MCF 10A (cell line): ENCODE measurements at regions not wholly inside any gene's neighbourhood (a gene's known extent, or its start where the extent isn't known, plus 50 kb on each side); places are given as distances from the start of the nearest gene placed in this dataset.

ENCODE experiments used
- BruUV-seq: library from RNA; stranded (reverse); fragments of 400-500 nt; replicated peaks from 2 replicates; lab custom pipeline; 2021; lab: Mats Ljungman, UMichigan
- CTCF ChIA-PET: fragments of 300-600 bp; sonication (Branson Sonifier 250); formaldehyde crosslinking; extraction: SDS; loops from one replicate; lab custom pipeline; 2021; ENCODE audit warnings: antibody characterized with exemption, inconsistent platforms; lab: Yijun Ruan, JAX
- POLR2A ChIA-PET: fragments of 300-600, 350-650 bp; sonication (Branson Sonifier 250); formaldehyde crosslinking; extraction: SDS; loops from one replicate; lab custom pipeline; 2020; ENCODE audit warnings: antibody characterized with exemption, inconsistent platforms; lab: Yijun Ruan, JAX
- DNase-seq: peaks from one replicate; pipeline ENCODE4 v3.0.0-alpha.2; 2018; ENCODE audit not compliant: unreplicated experiment
- H3K27ac Mint-ChIP-seq: one replicate; pipeline ENCODE4 v1.8.0; 2022; ENCODE audit warnings: mild to moderate bottlenecking, low read depth, mixed read lengths; ENCODE audit not compliant: unreplicated experiment
- H3K27me3 Mint-ChIP-seq: one replicate; pipeline ENCODE4 v1.8.0; 2022; ENCODE audit warnings: mixed read lengths; ENCODE audit not compliant: insufficient read depth, unreplicated experiment
- H3K36me3 Mint-ChIP-seq: one replicate; pipeline ENCODE4 v1.8.0; 2022; ENCODE audit warnings: mild to moderate bottlenecking, moderate library complexity, mixed read lengths; ENCODE audit not compliant: insufficient read depth, unreplicated experiment
- H3K4me1 Mint-ChIP-seq: one replicate; pipeline ENCODE4 v1.8.0; 2022; ENCODE audit warnings: mixed read lengths; ENCODE audit not compliant: insufficient read depth, unreplicated experiment
- H3K4me3 Mint-ChIP-seq: one replicate; pipeline ENCODE4 v1.8.0; 2022; ENCODE audit warnings: mild to moderate bottlenecking, moderate library complexity, mixed read lengths; ENCODE audit not compliant: unreplicated experiment
- H3K9me3 Mint-ChIP-seq: one replicate; pipeline ENCODE4 v1.8.0; 2022; ENCODE audit warnings: mixed read lengths; ENCODE audit not compliant: unreplicated experiment
- CTCF ChIP-seq: fragments of 200-600 bp; IDR thresholded peaks from one replicate; pipeline ENCODE4 v1.8.0; 2022; ENCODE audit warnings: antibody characterized with exemption, mild to moderate bottlenecking; ENCODE audit not compliant: unreplicated experiment
- intact Hi-C: fragments of 100-400 bp; cut with micrococcal nuclease; formaldehyde crosslinking; loops from 2 replicates; pipeline ENCODE4 v1.14.1; 2022

DNA sequence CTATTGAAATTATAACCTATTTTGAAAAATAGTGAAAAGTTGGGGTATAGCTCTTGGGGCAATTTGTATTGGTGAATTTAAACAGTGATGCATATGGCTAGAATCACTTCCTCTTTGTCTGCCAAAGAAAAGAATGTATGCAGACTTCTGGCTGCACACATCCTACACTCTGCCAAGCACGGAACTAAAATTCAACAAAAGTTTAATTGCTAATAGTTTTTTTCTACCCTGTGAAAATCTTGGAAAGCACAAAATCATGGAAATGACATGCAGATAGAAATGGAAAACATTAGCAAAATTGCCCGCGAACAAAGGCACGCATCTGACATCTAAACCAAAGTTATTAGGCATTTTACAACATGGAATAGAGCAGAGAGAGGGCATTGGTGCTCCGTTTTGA, 106.4 kb upstream of the PDE10A start:
- Mint-ChIP-seq H3K9me3 (no peaks in the 10 kb centered on the region), H3K27ac (no peak overlapping the region), H3K27me3 (no peaks in the 10 kb centered on the region), H3K4me1 (peaks cover 16% of the 10 kb centered on the region), H3K4me3 (no peak overlapping the region), H3K36me3 (no peaks in the 10 kb centered on the region)
- no peak for DNase-seq
- CTCF ChIA-PET = no interaction called here
- BruUV-seq = no TSS peak
- intact Hi-C loops = no loop called here
- no peak for TF ChIP-seq CTCF
- POLR2A ChIA-PET = interaction anchor here (0.7 kb wide), 1 partner anchor 19 kb away, joined by 3 read pairs; no protein-coding TSS in a partner anchor

DNA sequence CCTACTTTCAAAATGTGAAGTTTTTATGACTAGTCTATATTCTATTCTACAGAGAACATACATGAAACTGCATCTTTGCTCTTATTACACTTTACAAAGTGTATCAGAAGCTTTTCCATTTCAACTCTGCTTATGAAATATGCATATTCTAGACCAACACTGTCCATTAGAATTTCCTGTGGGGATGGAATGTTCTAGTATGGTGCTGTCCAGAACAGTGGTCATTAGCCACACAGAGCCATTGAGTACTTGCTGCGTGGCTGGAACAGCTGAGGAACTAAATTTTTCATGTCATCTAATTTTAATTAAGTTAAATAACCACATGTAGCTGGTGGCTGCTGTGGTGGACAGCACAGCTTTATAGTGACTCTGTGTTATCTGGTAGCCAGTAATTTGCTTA, 105.9 kb upstream of the PDE10A start:
- peaks cover 16% of the 10 kb centered on the region for H3K4me1 Mint-ChIP-seq
- H3K9me3 Mint-ChIP-seq = no peaks in the 10 kb centered on the region
- H3K27me3 Mint-ChIP-seq = no peaks in the 10 kb centered on the region
- POLR2A ChIA-PET = no interaction called here
- no peaks in the 10 kb centered on the region for H3K36me3 Mint-ChIP-seq
- intact Hi-C loops = no loop called here
- H3K4me3 Mint-ChIP-seq = no peak overlapping the region
- no peak for DNase-seq
- no TSS peak for BruUV-seq
- TF ChIP-seq CTCF = no peak
- no peak overlapping the region for H3K27ac Mint-ChIP-seq
- CTCF ChIA-PET = no interaction called here

DNA sequence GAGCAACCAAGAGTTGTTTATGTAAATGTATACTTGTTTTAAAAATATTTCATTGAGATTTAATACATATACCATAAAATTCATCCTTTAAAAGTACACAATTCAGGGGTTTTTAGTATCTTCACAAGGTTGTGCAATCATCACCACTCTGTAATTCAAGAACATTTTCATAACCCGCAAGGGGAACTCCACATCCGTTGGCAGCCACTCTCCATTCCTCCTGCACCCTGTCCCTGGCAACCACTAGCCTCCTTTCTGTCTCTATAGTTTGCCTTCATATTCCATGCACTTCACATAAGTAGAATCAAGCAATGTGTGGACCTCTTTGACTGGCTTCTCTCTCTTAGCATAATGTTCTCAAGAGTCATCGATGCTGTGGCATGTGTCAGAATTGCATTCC, 104.2 kb upstream of the PDE10A start:
- peak; percentile 74 for DNase-seq
- no peaks in the 10 kb centered on the region for H3K9me3 Mint-ChIP-seq
- H3K27ac Mint-ChIP-seq = peak overlapping the region; percentile 59
- no peak for TF ChIP-seq CTCF
- H3K4me1 Mint-ChIP-seq = peaks cover 28% of the 10 kb centered on the region
- no peaks in the 10 kb centered on the region for H3K36me3 Mint-ChIP-seq
- H3K4me3 Mint-ChIP-seq = peak overlapping the region; percentile 2
- no peaks in the 10 kb centered on the region for H3K27me3 Mint-ChIP-seq
- ChIA-PET POLR2A (no interaction called here), CTCF (no interaction called here)
- no TSS peak for BruUV-seq
- intact Hi-C loops = no loop called here

GRCh38 chr6:165766457-165766856, 103.4 kb upstream of the PDE10A start:
- intact Hi-C loops = no loop called here
- Mint-ChIP-seq H3K4me1 (peaks cover 32% of the 10 kb centered on the region), H3K27ac (peak overlapping the region; percentile 59), H3K9me3 (no peaks in the 10 kb centered on the region), H3K36me3 (no peaks in the 10 kb centered on the region), H3K4me3 (peak overlapping the region; percentile 6), H3K27me3 (no peaks in the 10 kb centered on the region)
- ChIA-PET CTCF (no interaction called here), POLR2A (interaction anchor here (0.6 kb wide), 1 partner anchor 274 kb away, joined by 3 read pairs; no protein-coding TSS in a partner anchor)
- TF ChIP-seq CTCF = no peak
- BruUV-seq = no TSS peak
- peak; percentile 66 for DNase-seq
